Skeletal muscle satellite cell (primary cell): ENCODE measurements at regions not wholly inside any gene's neighbourhood (a gene's known extent, or its start where the extent isn't known, plus 50 kb on each side); places are given as distances from the start of the nearest gene placed in this dataset.
"Not testable (repeated sequence)": the region's sequence is repeated elsewhere in the genome, so short reads cannot be mapped to it uniquely, and the experiment has no call there.

ENCODE experiments used
- H3K27me3 ChIP-seq: 2 replicates; pipeline ENCODE4 v1.7.0; 2013; ENCODE audit warnings: low read length; ENCODE audit not compliant: control insufficient read depth, insufficient read depth
- H3K36me3 ChIP-seq: 2 replicates; pipeline ENCODE4 v1.7.0; 2013; ENCODE audit warnings: mild to moderate bottlenecking, control low read depth, low read length; ENCODE audit not compliant: insufficient read depth
- H3K4me1 ChIP-seq: 2 replicates; pipeline ENCODE4 v1.7.0; 2013; ENCODE audit warnings: low read length; ENCODE audit not compliant: control insufficient read depth, insufficient read depth
- H3K4me2 ChIP-seq: 2 replicates; pipeline ENCODE4 v1.7.0; 2013; ENCODE audit warnings: mild to moderate bottlenecking, low read length
- H3K4me3 ChIP-seq: 2 replicates; pipeline ENCODE4 v1.7.0; 2013; ENCODE audit warnings: low read length
- H3K9ac ChIP-seq: 2 replicates; pipeline ENCODE4 v1.7.0; 2013; ENCODE audit warnings: mild to moderate bottlenecking, low read depth, low read length, moderate library complexity
- H3K9me3 ChIP-seq: replicated peaks from 2 replicates; pipeline ENCODE4 v1.7.0; 2013; ENCODE audit warnings: mild to moderate bottlenecking, control low read depth, low read length

- no peaks in the 10 kb centered on the region for H3K9me3 ChIP-seq
- H3K4me2 ChIP-seq: no peak overlapping the region
- H3K4me1 ChIP-seq: peaks cover 7% of the 10 kb centered on the region
- H3K9ac ChIP-seq: no peak overlapping the region
- no peak overlapping the region for H3K4me3 ChIP-seq
- peaks cover 4% of the 10 kb centered on the region for H3K27me3 ChIP-seq
- H3K36me3 ChIP-seq: no peaks in the 10 kb centered on the region
Observed at GRCh38 chr13:48873081-48873480, 102.6 kb upstream of the FNDC3A start.

GRCh38 chr13:48873587-48873986 lies 102.1 kb upstream of the FNDC3A start:
- Histone ChIP-seq H3K4me2 (no peak overlapping the region), H3K36me3 (no peaks in the 10 kb centered on the region), H3K27me3 (peaks cover 4% of the 10 kb centered on the region)

GRCh38 chr13:48874165-48874564 lies 101.5 kb upstream of the FNDC3A start:
- Histone ChIP-seq H3K36me3 (no peaks in the 10 kb centered on the region), H3K27me3 (peaks cover 4% of the 10 kb centered on the region), H3K9me3 (no peaks in the 10 kb centered on the region), H3K4me2 (no peak overlapping the region), H3K9ac (no peak overlapping the region), H3K4me1 (peaks cover 7% of the 10 kb centered on the region), H3K4me3 (no peak overlapping the region)

More at GRCh38 chr13:48873587-48873986, 102.1 kb upstream of the FNDC3A start:
- Histone ChIP-seq H3K9ac (no peak overlapping the region), H3K4me1 (peaks cover 7% of the 10 kb centered on the region), H3K4me3 (no peak overlapping the region), H3K9me3 (no peaks in the 10 kb centered on the region)

GRCh38 chr13:48875047-48875446 lies 100.7 kb upstream of the FNDC3A start:
- H3K4me1 ChIP-seq: peaks cover 11% of the 10 kb centered on the region
- peaks cover 4% of the 10 kb centered on the region for H3K27me3 ChIP-seq
- H3K9me3 ChIP-seq: no peaks in the 10 kb centered on the region
- no peak overlapping the region for H3K4me3 ChIP-seq
- no peak overlapping the region for H3K4me2 ChIP-seq
- no peak overlapping the region for H3K9ac ChIP-seq
- no peaks in the 10 kb centered on the region for H3K36me3 ChIP-seq

GRCh38 chr13:48876289-48876688 lies 99.4 kb upstream of the FNDC3A start:
- H3K36me3 ChIP-seq: no peaks in the 10 kb centered on the region
- H3K9me3 ChIP-seq: no peaks in the 10 kb centered on the region
- H3K9ac ChIP-seq: no peak overlapping the region
- no peak overlapping the region for H3K4me2 ChIP-seq
- peaks cover 11% of the 10 kb centered on the region for H3K4me1 ChIP-seq
- peaks cover 4% of the 10 kb centered on the region for H3K27me3 ChIP-seq
- no peak overlapping the region for H3K4me3 ChIP-seq

GRCh38 chr13:48879432-48879831 lies 96.3 kb upstream of the FNDC3A start:
- Histone ChIP-seq H3K9ac (no peak overlapping the region), H3K9me3 (no peaks in the 10 kb centered on the region), H3K27me3 (peaks cover 4% of the 10 kb centered on the region), H3K4me3 (no peak overlapping the region), H3K36me3 (no peaks in the 10 kb centered on the region), H3K4me1 (peaks cover 5% of the 10 kb centered on the region), H3K4me2 (no peak overlapping the region)

- no peak overlapping the region for H3K9ac ChIP-seq
- no peak overlapping the region for H3K4me3 ChIP-seq
- no peaks in the 10 kb centered on the region for H3K9me3 ChIP-seq
- H3K36me3 ChIP-seq: no peaks in the 10 kb centered on the region
- H3K4me2 ChIP-seq: no peak overlapping the region
- H3K4me1 ChIP-seq: peaks cover 8% of the 10 kb centered on the region
- H3K27me3 ChIP-seq: peaks cover 4% of the 10 kb centered on the region
Observed at GRCh38 chr13:48879854-48880253, 95.9 kb upstream of the FNDC3A start.

- H3K27me3 ChIP-seq, H3K9ac ChIP-seq, H3K4me2 ChIP-seq, H3K9me3 ChIP-seq, H3K36me3 ChIP-seq, H3K4me1 ChIP-seq, H3K4me3 ChIP-seq: not testable (repeated sequence)
Observed at GRCh38 chr13:48883786-48884185, 91.9 kb upstream of the FNDC3A start.

- Histone ChIP-seq H3K36me3 (no peaks in the 10 kb centered on the region), H3K4me2 (no peak overlapping the region), H3K9ac (no peak overlapping the region), H3K4me3 (no peak overlapping the region), H3K9me3 (no peaks in the 10 kb centered on the region), H3K4me1 (peaks cover 4% of the 10 kb centered on the region), H3K27me3 (no peaks in the 10 kb centered on the region)
Observed at GRCh38 chr13:48885027-48885395, 90.7 kb upstream of the FNDC3A start.

GRCh38 chr13:48888613-48889012 lies 87.1 kb upstream of the FNDC3A start:
- no peaks in the 10 kb centered on the region for H3K9me3 ChIP-seq
- H3K4me3 ChIP-seq: no peak overlapping the region
- no peak overlapping the region for H3K9ac ChIP-seq
- peaks cover 28% of the 10 kb centered on the region for H3K4me1 ChIP-seq
- no peaks in the 10 kb centered on the region for H3K27me3 ChIP-seq
- H3K4me2 ChIP-seq: no peak overlapping the region
- H3K36me3 ChIP-seq: no peaks in the 10 kb centered on the region

GRCh38 chr13:48890391-48890790 lies 85.3 kb upstream of the FNDC3A start:
- no peak overlapping the region for H3K9ac ChIP-seq
- no peak overlapping the region for H3K4me3 ChIP-seq
- no peaks in the 10 kb centered on the region for H3K36me3 ChIP-seq
- H3K9me3 ChIP-seq: no peaks in the 10 kb centered on the region
- H3K4me1 ChIP-seq: peaks cover 24% of the 10 kb centered on the region
- H3K27me3 ChIP-seq: no peaks in the 10 kb centered on the region
- no peak overlapping the region for H3K4me2 ChIP-seq

GRCh38 chr13:48891586-48891985 lies 84.1 kb upstream of the FNDC3A start:
- Histone ChIP-seq H3K27me3 (no peaks in the 10 kb centered on the region), H3K9me3 (no peaks in the 10 kb centered on the region), H3K4me1 (peaks cover 31% of the 10 kb centered on the region), H3K4me2 (peak overlapping the region; percentile 58), H3K4me3 (no peak overlapping the region), H3K9ac (peak overlapping the region; percentile 69), H3K36me3 (no peaks in the 10 kb centered on the region)
